ENCODE measurements at regions not wholly inside any gene's neighbourhood (a gene's known extent, or its start where the extent isn't known, plus 50 kb on each side); places are given as distances from the start of the nearest gene placed in this dataset.
A peak's percentile ranks its signal among the peaks of the same experiment; 100 is the strongest.

DNA sequence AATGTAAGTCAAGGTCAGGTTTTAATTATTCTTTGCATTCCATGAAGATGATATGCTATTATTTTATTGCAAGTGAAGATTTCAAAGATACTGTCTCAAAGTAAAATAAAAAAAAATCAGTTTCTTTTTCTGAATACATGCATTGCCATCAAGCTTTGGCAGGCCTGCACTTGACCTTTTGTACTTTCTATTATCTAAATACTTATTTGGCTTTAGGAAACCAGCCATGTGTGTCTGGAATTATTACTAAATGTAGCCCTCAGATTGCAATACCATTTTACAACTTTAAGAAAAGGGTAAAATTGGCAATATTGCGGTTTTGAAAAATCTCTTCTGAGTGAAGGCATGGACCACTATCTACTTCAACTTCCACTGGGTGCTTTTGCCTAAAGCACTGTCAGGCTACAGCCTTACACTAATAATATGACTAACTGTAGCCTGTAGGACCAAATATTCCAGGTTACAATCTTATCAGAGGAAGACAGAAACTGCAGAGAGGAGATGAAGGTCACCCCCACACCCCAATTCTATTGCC, 349.4 kb upstream of the DCBLD2 start:
- DNase-seq (ENCODE audit: low spot score) (no peak), ATAC-seq (ENCODE audit: low read depth) (peak; percentile 36)
- Histone ChIP-seq H3K27ac (ENCODE audit: poor library complexity, severe bottlenecking) (peak overlapping the region; percentile 99), H3K9me3 (ENCODE audit: severe bottlenecking) (no peaks in the 10 kb centered on the region), H3K27me3 (ENCODE audit: insufficient read depth, poor library complexity, severe bottlenecking) (no peaks in the 10 kb centered on the region), H3K4me3 (ENCODE audit: severe bottlenecking) (no peak overlapping the region), H3K4me1 (ENCODE audit: insufficient read depth, poor library complexity, severe bottlenecking) (peaks cover 57% of the 10 kb centered on the region), H3K36me3 (ENCODE audit: low read depth) (no peaks in the 10 kb centered on the region)
- TF ChIP-seq, protein P1, sequence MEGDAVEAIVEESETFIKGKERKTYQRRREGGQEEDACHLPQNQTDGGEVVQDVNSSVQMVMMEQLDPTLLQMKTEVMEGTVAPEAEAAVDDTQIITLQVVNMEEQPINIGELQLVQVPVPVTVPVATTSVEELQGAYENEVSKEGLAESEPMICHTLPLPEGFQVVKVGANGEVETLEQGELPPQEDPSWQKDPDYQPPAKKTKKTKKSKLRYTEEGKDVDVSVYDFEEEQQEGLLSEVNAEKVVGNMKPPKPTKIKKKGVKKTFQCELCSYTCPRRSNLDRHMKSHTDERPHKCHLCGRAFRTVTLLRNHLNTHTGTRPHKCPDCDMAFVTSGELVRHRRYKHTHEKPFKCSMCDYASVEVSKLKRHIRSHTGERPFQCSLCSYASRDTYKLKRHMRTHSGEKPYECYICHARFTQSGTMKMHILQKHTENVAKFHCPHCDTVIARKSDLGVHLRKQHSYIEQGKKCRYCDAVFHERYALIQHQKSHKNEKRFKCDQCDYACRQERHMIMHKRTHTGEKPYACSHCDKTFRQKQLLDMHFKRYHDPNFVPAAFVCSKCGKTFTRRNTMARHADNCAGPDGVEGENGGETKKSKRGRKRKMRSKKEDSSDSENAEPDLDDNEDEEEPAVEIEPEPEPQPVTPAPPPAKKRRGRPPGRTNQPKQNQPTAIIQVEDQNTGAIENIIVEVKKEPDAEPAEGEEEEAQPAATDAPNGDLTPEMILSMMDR (IDR thresholded peaks at IDR 0.05; ENCODE audit: poor library complexity, severe bottlenecking): no peak

DNA sequence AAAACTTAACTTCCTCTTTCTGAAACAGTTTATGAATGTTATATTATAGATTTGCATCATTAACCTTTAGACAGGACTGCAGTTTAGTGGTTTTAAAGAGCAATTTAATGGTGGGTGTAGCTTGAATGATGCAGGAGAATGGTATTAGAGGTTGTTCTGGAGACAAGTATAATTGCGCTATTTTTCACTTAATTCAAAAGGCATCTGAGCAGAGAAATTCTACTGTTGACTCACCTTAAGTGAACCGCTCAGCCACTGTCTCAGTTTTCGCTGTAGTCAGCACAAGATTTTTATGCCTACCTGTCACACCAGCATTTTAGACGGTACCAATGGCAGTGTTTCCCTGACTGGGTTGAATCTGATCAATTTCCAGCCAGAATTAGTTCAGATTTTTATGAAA, 348.8 kb upstream of the DCBLD2 start:
- peak; percentile 74 for ATAC-seq (ENCODE audit: low read depth)
- H3K27me3 ChIP-seq (ENCODE audit: insufficient read depth, poor library complexity, severe bottlenecking): no peaks in the 10 kb centered on the region
- peak; percentile 59 for DNase-seq (ENCODE audit: low spot score)
- no peak overlapping the region for H3K4me3 ChIP-seq (ENCODE audit: severe bottlenecking)
- TF ChIP-seq, protein P1 (IDR thresholded peaks at IDR 0.05; ENCODE audit: poor library complexity, severe bottlenecking): no peak
- H3K27ac ChIP-seq (ENCODE audit: poor library complexity, severe bottlenecking): peak overlapping the region; percentile 99
- H3K9me3 ChIP-seq (ENCODE audit: severe bottlenecking): no peaks in the 10 kb centered on the region
- H3K36me3 ChIP-seq (ENCODE audit: low read depth): no peaks in the 10 kb centered on the region
- H3K4me1 ChIP-seq (ENCODE audit: insufficient read depth, poor library complexity, severe bottlenecking): peaks cover 60% of the 10 kb centered on the region

DNA sequence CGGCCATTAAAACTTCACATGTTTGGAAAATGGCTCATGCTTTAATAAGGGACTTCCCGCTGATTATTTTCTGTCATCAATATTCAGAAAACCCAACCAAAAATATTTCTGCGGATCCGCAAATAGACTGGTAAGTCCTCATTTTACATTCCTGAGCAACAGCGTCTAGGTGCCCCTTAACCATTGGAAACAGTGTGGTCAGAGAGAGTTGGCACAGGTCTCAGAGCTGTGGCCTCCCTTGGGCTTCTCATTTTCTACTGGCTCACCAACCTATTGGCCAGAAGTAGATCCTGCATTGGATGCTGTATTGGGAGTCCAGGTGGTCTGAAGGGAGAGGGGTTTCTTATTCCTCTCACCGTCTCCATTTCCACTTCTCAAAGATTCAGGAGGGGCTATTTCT, 348.1 kb upstream of the DCBLD2 start:
- no peak overlapping the region for H3K4me3 ChIP-seq (ENCODE audit: severe bottlenecking)
- DNase-seq (ENCODE audit: low spot score): no peak

DNA sequence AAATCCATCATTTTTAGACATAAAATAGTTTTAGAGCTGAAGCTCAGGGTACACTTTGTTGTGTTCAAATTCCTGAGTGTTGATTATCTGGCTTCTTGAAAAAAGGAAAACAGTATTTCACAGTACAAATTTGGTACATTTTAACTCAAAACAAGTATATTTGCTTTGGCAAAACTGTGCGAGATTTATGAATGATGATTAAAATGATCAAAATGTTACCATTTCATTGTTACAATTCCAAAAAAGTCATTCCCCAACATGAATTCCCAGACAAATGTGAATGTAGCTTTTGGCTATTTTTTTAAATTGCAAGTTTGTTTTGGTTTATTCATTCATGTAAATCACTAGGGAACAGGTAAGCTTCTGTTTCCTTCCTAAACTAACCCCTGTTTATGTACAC, 347.4 kb upstream of the DCBLD2 start:
- TF ChIP-seq, protein P1 (IDR thresholded peaks at IDR 0.05; ENCODE audit: poor library complexity, severe bottlenecking): no peak
- DNase-seq (ENCODE audit: low spot score) (no peak), ATAC-seq (ENCODE audit: low read depth) (no peak)
- H3K27ac ChIP-seq (ENCODE audit: poor library complexity, severe bottlenecking): peak overlapping the region; percentile 99
- H3K36me3 ChIP-seq (ENCODE audit: low read depth): no peaks in the 10 kb centered on the region
- no peak overlapping the region for H3K4me3 ChIP-seq (ENCODE audit: severe bottlenecking)
- H3K4me1 ChIP-seq (ENCODE audit: insufficient read depth, poor library complexity, severe bottlenecking): peaks cover 60% of the 10 kb centered on the region
- H3K27me3 ChIP-seq (ENCODE audit: insufficient read depth, poor library complexity, severe bottlenecking): no peaks in the 10 kb centered on the region
- H3K9me3 ChIP-seq (ENCODE audit: severe bottlenecking): no peaks in the 10 kb centered on the region

More for the DNA sequence above, 348.1 kb upstream of the DCBLD2 start:
- H3K27ac ChIP-seq (ENCODE audit: poor library complexity, severe bottlenecking): peak overlapping the region; percentile 99
- no peaks in the 10 kb centered on the region for H3K36me3 ChIP-seq (ENCODE audit: low read depth)
- H3K4me1 ChIP-seq (ENCODE audit: insufficient read depth, poor library complexity, severe bottlenecking): peaks cover 60% of the 10 kb centered on the region
- no peaks in the 10 kb centered on the region for H3K9me3 ChIP-seq (ENCODE audit: severe bottlenecking)
- no peak for ATAC-seq (ENCODE audit: low read depth)
- no peaks in the 10 kb centered on the region for H3K27me3 ChIP-seq (ENCODE audit: insufficient read depth, poor library complexity, severe bottlenecking)
- TF ChIP-seq, protein P1 (IDR thresholded peaks at IDR 0.05; ENCODE audit: poor library complexity, severe bottlenecking): no peak

DNA sequence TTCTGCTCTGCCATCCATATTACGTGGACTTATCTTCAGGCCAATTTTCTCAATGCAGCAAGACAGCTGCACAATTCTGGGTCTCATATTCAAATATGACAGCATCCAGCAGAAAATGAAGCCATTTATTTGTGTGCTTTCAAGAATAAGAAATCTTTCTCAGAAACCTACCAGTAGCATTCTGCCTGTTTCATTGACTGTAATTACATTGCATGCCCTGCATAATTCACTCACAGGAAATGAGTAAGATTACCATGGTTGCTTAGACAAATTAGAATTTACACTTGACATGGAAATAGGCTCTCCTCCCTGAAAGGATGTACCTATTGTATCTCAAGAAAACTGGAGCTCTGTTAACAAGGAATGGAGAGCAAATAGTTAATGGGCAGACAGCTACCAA, 346.6 kb upstream of the DCBLD2 start:
- H3K27ac ChIP-seq (ENCODE audit: poor library complexity, severe bottlenecking): peak overlapping the region; percentile 99
- no peak for ATAC-seq (ENCODE audit: low read depth)
- no peak overlapping the region for H3K4me3 ChIP-seq (ENCODE audit: severe bottlenecking)
- TF ChIP-seq, protein P1 (IDR thresholded peaks at IDR 0.05; ENCODE audit: poor library complexity, severe bottlenecking): no peak
- peaks cover 60% of the 10 kb centered on the region for H3K4me1 ChIP-seq (ENCODE audit: insufficient read depth, poor library complexity, severe bottlenecking)
- H3K36me3 ChIP-seq (ENCODE audit: low read depth): no peaks in the 10 kb centered on the region
- no peaks in the 10 kb centered on the region for H3K9me3 ChIP-seq (ENCODE audit: severe bottlenecking)
- DNase-seq (ENCODE audit: low spot score): no peak
- H3K27me3 ChIP-seq (ENCODE audit: insufficient read depth, poor library complexity, severe bottlenecking): no peaks in the 10 kb centered on the region

All from RWPE2 (cell line).